ENCODE measurements at regions not wholly inside any gene's neighbourhood (a gene's known extent, or its start where the extent isn't known, plus 50 kb on each side); places are given as distances from the start of the nearest gene placed in this dataset.

DNA sequence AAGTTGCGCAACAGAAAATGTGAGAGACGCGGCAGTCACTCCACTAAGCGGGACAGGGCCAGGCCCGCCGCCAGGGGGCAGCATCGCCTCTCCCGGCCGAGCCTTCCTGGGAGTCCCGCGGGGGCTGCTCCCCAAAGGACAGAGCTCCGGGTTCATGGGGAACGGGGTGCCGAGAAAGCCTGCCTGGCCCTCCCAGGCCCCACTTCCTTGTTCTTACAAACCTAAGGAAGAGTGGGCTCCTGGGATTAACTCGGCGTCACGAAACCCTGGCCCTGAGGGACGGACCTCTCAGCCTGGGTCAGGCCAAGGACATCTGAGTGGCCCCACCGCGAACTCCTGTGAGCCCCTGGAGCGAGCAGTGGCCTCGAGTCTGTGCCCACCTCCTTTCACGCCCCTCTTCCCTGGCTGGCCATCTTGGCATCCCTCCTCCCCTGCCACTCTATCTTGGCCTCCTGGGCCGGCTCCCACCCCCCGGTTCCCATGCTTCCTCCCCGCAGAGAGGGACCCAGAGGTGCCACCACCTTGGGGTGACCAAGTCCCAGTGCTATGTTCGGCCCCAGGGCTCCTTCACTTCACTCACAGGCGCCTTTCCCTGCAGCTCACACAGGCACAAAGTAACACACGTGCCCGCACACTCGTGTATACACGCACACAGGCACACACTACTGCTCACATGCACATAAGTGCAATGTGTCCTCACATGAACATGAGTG lies 99.9 kb upstream of the FGF3 start:
- DNase-seq = peak; percentile 68

DNA sequence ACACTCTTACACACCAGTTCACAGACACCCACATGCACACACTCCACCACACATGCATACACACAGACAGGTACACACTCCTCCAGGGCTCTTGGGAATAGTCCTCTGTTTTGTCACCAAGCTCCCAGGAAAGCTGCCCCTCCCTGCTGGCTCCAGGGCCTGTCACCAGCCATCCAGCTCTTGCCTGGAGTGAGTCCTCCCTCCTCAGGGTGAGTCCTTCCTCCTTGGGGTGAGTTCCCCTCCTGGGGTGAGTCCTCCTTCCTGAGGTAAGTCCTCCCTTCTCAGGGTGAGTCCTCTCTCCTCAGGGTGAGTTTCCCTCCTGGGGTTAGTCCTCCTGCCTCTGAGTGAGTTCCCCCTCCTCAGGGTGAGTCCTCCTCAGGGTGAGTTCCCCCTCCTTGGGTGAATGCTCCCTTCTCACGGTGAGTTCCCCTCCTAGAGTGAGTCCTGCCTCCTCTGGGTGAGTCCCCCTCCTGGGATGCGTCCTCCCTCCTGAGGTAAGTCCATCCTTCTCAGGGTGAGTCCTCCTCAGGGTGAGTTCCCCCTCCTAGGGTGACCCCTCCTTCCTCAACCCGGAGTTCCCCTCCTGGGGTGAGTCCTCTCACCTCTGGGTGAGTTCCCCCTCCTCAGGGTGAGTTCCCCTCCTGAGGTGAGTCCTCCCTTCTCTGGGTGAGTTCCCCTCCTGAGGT lies 100.6 kb upstream of the FGF3 start:
- no peak for DNase-seq

GRCh38 chr11:69920345-69921127 lies 101.3 kb upstream of the FGF3 start:
- no peak for DNase-seq

GRCh38 chr11:69921128-69922014 lies 102.2 kb upstream of the FGF3 start:
- no peak for DNase-seq

DNA sequence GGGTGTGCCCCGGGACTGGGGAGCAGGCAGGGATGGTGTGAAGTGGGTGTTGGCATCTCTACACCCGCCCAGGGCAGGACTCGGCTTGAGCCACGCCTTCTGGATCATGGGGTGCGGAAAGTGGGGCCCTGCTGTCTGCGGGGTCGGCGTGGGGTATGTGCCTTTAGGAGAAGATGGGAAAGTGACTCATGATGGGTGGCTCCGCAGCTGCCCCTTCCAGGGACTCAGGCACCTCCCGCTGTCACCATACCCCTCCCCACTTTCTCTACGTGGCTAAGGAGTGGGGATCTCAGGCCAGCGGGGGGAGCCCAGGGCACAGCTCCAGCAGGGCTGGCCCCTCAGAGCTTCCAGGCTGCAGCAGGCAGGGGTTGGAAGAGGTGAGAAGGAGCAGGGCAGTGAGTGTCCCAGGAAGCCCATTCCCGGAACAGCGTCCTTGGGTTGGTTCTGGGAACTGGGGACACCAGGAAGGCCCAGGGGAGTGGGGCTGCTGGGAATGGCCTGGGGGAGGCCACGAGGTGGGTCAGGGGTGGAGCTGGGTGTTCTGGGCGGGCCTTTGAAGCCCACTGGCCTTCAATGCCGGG lies 102.9 kb upstream of the FGF3 start:
- DNase-seq = no peak

- DNase-seq = no peak
Measured at GRCh38 chr11:69922596-69923111, 103.4 kb upstream of the FGF3 start.

DNA sequence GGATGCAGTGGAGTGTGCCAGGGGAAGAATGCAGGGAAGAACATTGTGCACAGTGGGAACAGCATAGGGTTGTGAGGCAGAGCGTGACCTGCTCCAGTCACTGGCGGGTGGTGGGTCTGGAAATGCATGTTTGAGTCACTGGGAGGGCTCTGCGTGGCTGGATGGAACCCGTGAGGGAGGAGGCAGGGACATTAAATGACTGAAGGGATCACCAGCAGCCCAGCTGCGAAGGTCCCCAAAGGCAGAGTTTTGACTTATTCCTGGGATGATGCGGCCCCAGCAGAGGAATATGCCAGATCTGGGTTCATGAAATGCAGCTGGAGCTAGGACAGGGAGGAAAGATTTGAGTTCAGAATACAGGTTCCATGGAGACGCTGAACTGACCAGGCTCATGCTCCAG lies 104.0 kb upstream of the FGF3 start:
- DNase-seq = no peak

- no peak for DNase-seq
Measured at GRCh38 chr11:69923641-69924307, 104.6 kb upstream of the FGF3 start.

GRCh38 chr11:69924308-69925161 lies 105.3 kb upstream of the FGF3 start:
- no peak for DNase-seq

DNA sequence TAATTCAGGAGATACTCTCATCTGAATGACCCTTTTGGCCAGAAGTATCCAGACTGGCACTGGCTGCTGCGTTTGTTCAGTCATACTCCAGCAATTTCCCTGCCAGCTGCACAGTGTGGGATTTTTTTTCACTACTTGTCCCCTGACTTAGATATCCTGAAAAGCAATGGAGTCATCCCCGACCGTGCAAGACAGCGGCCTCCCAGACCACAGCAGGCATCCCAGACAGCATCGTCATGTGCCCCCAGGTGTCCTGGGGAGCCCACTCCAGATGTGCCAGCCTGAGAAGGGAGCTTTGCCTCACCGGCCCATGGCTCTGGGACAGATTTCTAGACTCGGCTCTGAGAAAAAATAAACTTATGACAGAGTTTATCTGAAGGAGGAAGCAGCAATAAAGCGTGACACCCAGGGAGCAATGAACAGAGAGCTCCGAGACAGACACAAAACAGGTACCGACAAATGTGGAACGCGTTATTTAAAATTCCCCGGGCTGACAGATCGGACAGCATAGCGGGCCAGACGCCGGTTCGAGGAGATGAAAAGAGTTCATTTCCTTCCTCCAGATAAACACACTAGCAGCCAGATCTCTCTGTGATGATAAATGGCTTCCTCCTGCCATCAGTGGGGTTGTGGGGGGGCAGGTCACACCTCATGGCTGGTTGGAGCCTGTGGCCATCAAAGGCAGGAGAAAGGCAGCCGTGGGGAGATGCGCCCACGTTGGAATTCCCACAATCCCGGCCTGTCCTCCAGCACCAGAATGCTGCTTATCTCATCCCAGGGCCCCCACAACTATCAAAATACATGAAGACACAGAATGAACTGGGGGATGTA lies 106.4 kb upstream of the FGF3 start:
- DNase-seq = no peak

DNA sequence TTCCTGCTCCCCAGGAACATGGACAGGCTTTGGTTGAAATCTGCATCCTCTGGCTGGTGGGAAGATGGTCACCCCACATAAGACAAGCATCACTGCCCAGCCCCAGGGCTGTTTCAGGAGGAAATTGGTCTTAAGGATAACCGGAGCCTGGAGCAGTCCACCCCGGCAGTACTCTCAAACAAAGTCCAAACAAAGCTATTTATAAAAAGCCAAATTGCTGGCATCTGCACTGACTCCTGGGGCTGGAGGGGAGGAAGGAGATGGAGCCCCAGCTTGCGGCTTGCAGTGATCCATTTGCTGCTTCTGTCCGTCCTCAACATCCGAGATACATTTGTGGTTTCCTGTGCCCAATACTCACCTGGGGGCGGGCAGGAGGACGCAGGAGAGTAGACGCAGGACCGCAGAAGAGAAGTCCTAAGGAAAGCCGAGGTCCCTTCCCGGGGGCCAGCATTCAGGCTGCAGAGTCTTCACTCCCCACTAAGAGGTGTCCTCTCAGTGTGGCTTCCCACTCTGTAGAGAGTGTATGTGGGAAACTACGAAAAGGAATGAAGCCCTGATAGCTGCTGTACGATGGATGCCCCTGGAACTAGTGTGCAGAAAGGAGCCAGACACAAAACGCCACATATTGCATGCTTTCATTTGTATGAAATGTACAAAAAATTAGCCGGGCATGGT lies 107.3 kb upstream of the FGF3 start:
- no peak for DNase-seq

DNA sequence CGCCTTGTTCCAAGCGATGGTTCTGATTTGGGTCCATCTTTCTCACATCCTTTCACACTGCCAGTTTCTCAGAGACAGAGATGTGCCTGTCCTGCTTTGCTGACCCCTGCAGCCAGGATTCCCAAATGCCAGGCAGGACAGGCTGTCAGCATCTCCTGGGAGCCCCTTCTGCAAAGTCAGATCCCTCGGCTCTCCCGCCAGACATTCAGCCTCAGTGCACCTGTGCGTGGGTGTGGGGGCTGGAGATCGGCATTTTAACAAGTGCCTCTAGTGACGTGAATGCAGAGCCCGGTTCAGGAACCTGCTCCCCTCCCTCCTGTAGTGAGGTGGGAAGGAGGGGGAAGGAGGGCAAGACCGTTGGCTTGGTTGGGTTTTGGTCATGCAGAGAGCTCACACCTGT lies 108.9 kb upstream of the FGF3 start:
- DNase-seq = no peak

- no peak for DNase-seq
Measured at GRCh38 chr11:69928975-69929374, 109.8 kb upstream of the FGF3 start.

GRCh38 chr11:69930081-69931059 lies 111.2 kb upstream of the FGF3 start:
- no peak for DNase-seq

DNA sequence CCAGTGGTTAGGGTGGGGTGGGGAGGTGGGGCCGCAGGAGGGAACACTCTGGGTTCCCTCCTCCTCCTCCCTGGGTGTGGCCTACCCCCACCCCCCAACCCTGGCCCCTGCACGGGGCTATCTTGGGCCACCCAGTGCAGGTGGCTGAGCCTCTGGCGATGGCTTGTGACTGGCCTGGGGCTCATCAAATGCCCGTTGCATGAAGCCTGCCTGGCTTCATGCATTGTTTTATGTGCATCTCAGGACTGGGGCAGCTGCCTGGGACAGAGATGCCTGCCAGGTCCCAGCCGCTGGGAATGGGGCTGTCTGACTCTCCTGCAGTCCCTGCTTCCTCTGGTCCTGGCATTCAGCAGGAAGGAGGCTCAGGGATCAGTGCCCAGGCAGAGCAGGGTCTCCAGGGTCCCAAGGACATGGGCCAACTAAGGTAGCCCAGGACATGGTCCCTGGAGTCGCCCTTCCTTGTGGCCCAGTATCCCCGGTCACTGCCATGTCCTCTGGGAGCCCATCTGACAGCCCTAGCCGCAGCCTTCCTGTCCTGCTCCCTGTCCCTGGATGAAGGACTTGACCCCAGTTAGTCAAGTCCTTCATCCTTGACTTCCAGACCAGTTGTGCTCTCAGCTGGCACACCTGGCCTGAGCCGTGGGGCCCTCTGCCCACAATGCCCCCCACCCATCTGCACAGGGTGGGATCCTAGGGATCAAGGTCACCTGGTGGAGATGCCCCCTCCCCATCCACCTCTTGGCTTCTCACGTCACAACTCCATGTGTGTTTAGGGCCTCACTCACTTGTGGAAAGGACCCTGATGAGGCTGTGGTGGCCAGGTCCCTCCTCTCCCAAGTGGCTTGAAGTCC lies 112.1 kb upstream of the FGF3 start:
- no peak for DNase-seq

DNA sequence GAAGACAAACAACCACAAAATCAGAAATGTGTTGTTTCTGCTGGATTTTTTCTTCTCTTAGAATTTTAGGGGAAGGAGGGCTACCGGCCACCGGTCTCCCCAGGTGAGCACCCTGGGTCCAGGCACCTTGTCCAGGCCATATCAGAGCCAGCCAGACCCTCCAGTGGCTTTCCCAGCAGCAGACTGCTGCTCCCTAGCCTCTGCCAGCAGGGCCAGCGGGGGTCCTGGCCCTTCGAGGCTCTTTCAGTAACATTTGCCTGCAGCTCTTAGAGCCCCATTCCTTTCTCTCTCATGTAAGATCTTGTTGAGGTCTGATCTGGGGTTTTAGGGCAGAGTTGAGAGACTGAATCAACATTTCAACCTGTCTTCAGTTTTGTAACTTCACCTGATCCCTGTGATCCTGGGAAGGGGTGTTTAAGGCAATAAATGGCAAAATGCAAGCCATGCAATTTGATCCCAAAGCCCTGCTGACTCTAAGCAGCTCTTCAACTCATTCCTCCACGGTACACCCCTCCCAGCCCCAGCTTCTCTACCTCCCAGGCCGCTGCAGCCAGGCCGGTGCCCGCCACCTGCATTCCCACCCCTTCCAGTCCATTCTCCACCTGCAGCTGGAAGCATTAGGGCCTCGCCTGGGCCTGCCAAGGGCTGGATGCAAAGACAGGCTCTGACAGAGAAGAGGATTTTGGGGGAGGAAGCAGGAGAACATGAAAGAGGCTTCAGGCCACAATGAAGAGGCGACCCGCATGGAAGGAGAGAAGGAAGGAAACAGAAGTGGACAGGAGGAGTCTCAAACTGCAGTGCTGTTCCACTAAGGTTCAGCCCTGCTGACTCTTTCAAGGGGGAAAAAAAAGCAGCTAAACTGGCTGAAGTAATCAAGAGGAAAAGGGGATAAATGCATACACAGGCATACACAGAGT lies 113.0 kb upstream of the FGF3 start:
- no peak for DNase-seq
